Breast epithelium (tissue), 4 donors: ENCODE measurements at regions not wholly inside any gene's neighbourhood (a gene's known extent, or its start where the extent isn't known, plus 50 kb on each side); places are given as distances from the start of the nearest gene placed in this dataset.
"Not testable (repeated sequence)": the region's sequence is repeated elsewhere in the genome, so short reads cannot be mapped to it uniquely, and the experiment has no call there.

Experiments used
- DNase-seq, 2 donors: peaks; one replicate each; pipeline ENCODE4 v3.0.0-alpha.2; 2019; ENCODE audit warnings: low spot score in 2 of 2
- H3K27ac ChIP-seq, 2 donors: fragments of 200-600 bp; sonication (generic) in 1 of 2; one replicate each; pipeline ENCODE4 v1.5.1; 2016 to 2019; ENCODE audit warnings: mild to moderate bottlenecking in 1 of 2
- H3K27me3 ChIP-seq, 2 donors: fragments of 200-600 bp; sonication (generic) in 1 of 2; one replicate each; pipeline versions ENCODE4 v1.5.1 to v1.6.0; 2017 to 2019; ENCODE audit warnings: control low read depth in 1 of 2, mild to moderate bottlenecking in 1 of 2
- H3K36me3 ChIP-seq: fragments of 200-600 bp; one replicate; pipeline ENCODE4 v1.5.1; 2019
- H3K4me1 ChIP-seq, 2 donors: fragments of 200-600 bp; sonication (generic); one replicate each; pipeline ENCODE4 v1.5.1; 2016 to 2019; ENCODE audit warnings: control low read depth in 1 of 2
- H3K4me3 ChIP-seq, 3 donors: fragments of 200-600 bp; sonication (generic); 1 replicate in 2 of 3; 2 replicates in 1 of 3; pipeline ENCODE4 v1.5.1; 2016 to 2019; ENCODE audit warnings: mild to moderate bottlenecking in 3 of 3, moderate library complexity in 2 of 3
- H3K9me3 ChIP-seq, 2 donors: fragments of 200-600 bp; sonication (generic) in 1 of 2; one replicate each; pipeline ENCODE4 v1.5.1; 2016 to 2019; ENCODE audit warnings: control low read depth in 1 of 2
- POLR2A ChIP-seq: fragments of 450-650 bp; IDR thresholded peaks from one replicate; pipeline ENCODE4 v1.6.1; 2016; ENCODE audit warnings: antibody characterized with exemption, mild to moderate bottlenecking, moderate library complexity
- POLR2AphosphoS5 ChIP-seq, 3 donors: sonication (generic); formaldehyde crosslinking; IDR thresholded peaks; one replicate each; pipeline ENCODE4 v1.6.1; 2017; ENCODE audit warnings: antibody characterized with exemption in 3 of 3
- intact Hi-C: fragments of 100-400 bp; cut with DNase I; formaldehyde crosslinking; loops from one replicate; pipeline ENCODE4 v1.15.1; 2023; ENCODE audit warnings: low total_unique reads
- TF ChIP-seq, protein P1 (sequence below), 3 donors: fragments of 450-650 bp; IDR thresholded peaks; one replicate each; pipeline ENCODE4 v1.5.1; 2016 to 2017; ENCODE audit warnings: antibody characterized with exemption in 3 of 3, mild to moderate bottlenecking in 3 of 3, moderate library complexity in 3 of 3

DNA sequence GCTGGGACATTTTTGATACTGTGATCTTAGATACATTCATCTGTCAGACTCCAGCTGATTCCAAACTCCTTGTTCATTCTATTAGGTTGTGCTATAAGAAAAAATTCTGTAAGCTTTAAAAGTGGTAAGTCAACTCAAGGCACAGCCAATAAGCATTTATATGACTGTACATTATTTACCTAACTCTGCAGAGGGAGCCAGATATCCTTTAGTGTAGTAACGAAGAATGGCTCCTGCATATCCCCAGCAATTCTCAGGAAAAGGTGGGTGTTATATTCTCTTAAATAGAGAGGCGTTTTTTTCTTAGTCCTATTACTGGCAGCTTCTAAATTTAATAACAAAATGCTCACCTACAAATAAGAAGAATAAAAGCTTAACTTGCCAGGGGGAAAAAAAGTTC is 374.3 kb upstream of the GOT2 start:
- intact Hi-C loops, result no loop called here

GRCh38 chr16:59096682-59097081 is 362.6 kb upstream of the GOT2 start:
- H3K4me1 ChIP-seq, DNase-seq, H3K36me3 ChIP-seq, H3K27me3 ChIP-seq, H3K4me3 ChIP-seq, H3K27ac ChIP-seq, H3K9me3 ChIP-seq, intact Hi-C loops: not testable (repeated sequence)

More for the DNA sequence above, 374.3 kb upstream of the GOT2 start:
- Histone ChIP-seq H3K36me3 (no peaks in the 10 kb centered on the region), H3K27me3 (no peaks in the 10 kb centered on the region), H3K4me1 (no peaks in the 10 kb centered on the region), H3K9me3 (no peaks in the 10 kb centered on the region), H3K27ac (no peak overlapping the region), H3K4me3 (no peak overlapping the region)
- no peak for DNase-seq
- TF ChIP-seq POLR2A (no peak), POLR2AphosphoS5 (IDR thresholded peaks at IDR 0.05) (no peak)
- TF ChIP-seq, protein P1, sequence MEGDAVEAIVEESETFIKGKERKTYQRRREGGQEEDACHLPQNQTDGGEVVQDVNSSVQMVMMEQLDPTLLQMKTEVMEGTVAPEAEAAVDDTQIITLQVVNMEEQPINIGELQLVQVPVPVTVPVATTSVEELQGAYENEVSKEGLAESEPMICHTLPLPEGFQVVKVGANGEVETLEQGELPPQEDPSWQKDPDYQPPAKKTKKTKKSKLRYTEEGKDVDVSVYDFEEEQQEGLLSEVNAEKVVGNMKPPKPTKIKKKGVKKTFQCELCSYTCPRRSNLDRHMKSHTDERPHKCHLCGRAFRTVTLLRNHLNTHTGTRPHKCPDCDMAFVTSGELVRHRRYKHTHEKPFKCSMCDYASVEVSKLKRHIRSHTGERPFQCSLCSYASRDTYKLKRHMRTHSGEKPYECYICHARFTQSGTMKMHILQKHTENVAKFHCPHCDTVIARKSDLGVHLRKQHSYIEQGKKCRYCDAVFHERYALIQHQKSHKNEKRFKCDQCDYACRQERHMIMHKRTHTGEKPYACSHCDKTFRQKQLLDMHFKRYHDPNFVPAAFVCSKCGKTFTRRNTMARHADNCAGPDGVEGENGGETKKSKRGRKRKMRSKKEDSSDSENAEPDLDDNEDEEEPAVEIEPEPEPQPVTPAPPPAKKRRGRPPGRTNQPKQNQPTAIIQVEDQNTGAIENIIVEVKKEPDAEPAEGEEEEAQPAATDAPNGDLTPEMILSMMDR (IDR thresholded peaks at IDR 0.05), result no peak

GRCh38 chr16:59090541-59090940 is 356.4 kb upstream of the GOT2 start:
- TF ChIP-seq, protein P1 (IDR thresholded peaks at IDR 0.05), result no peak
- TF ChIP-seq POLR2A (no peak), POLR2AphosphoS5 (IDR thresholded peaks at IDR 0.05) (no peak)
- H3K4me3 ChIP-seq, result no peak overlapping the region
- H3K4me1 ChIP-seq, result no peaks in the 10 kb centered on the region
- H3K27ac ChIP-seq, result no peak overlapping the region
- intact Hi-C loops, result loop anchor here (5.0 kb wide), 1 partner anchor 312 kb away; no protein-coding TSS in a partner anchor
- H3K9me3 ChIP-seq, result no peaks in the 10 kb centered on the region
- no peaks in the 10 kb centered on the region for H3K36me3 ChIP-seq
- no peaks in the 10 kb centered on the region for H3K27me3 ChIP-seq
- DNase-seq, result no peak

- Histone ChIP-seq H3K4me3 (no peak overlapping the region), H3K36me3 (no peaks in the 10 kb centered on the region), H3K27ac (no peak overlapping the region), H3K9me3 (no peaks in the 10 kb centered on the region), H3K4me1 (no peaks in the 10 kb centered on the region), H3K27me3 (no peaks in the 10 kb centered on the region)
- intact Hi-C loops, result no loop called here
- no peak for DNase-seq
- TF ChIP-seq POLR2AphosphoS5 (IDR thresholded peaks at IDR 0.05), result no peak
- TF ChIP-seq POLR2A, result no peak
These were observed 354.3 kb upstream of the GOT2 start for GRCh38 chr16:59088431-59088830.

DNA sequence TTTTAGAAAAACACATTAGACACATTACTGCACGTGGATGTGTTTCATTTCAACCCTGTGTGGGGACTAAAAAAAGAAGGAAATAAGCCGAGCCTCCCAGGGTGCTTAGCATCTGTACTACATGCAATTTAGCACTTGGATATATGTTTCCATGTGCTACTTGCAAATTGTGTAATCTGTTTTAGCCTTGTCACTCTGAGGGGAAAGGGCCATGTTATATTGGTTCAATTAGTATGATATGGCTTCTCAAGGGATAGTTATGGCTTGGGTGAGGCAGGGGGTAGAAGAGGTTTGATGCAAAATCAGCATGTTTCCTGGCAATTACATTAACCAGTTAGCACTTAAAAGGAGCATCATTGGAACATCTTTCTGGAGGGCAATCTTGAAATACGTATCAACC is 353.5 kb upstream of the GOT2 start:
- H3K27me3 ChIP-seq, result no peaks in the 10 kb centered on the region
- TF ChIP-seq, protein P1 (IDR thresholded peaks at IDR 0.05), result no peak

DNA sequence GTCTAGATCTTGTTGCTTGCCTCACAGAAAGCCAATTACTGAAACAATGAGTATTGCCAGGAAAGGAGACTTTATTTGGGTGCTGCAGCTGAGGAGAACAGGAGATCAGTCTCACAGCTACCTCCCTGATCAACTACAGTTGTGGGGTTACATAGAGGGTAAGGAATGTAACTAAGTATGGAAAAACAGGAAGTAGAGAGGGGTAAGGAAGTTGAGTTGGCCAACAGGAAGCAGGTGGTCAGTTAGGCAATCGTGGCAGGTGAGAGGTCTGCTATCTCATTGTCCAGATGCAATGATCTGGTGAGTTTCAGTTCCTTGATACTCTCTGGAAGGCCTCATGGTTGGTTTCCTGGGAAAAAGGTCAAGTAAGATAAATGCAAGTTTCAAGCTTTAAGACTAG is 333.1 kb upstream of the GOT2 start:
- Histone ChIP-seq H3K4me1 (no peaks in the 10 kb centered on the region), H3K27me3 (no peaks in the 10 kb centered on the region), H3K36me3 (no peaks in the 10 kb centered on the region), H3K27ac (no peak overlapping the region), H3K9me3 (peaks cover 4 to 7% of the 10 kb centered on the region in 2 donors), H3K4me3 (no peak overlapping the region)
- TF ChIP-seq, protein P1 (IDR thresholded peaks at IDR 0.05), result no peak
- TF ChIP-seq POLR2AphosphoS5 (IDR thresholded peaks at IDR 0.05) (no peak), POLR2A (no peak)
- no peak for DNase-seq
- intact Hi-C loops, result no loop called here

More for the DNA sequence above, 353.5 kb upstream of the GOT2 start:
- intact Hi-C loops, result no loop called here
- Histone ChIP-seq H3K9me3 (no peaks in the 10 kb centered on the region), H3K36me3 (no peaks in the 10 kb centered on the region), H3K27ac (no peak overlapping the region), H3K4me1 (no peaks in the 10 kb centered on the region), H3K4me3 (no peak overlapping the region)
- DNase-seq, result no peak
